GM19452 (cell line): ENCODE measurements at regions not wholly inside any gene's neighbourhood (a gene's known extent, or its start where the extent isn't known, plus 50 kb on each side); places are given as distances from the start of the nearest gene placed in this dataset.
"Not testable (repeated sequence)": the region's sequence is repeated elsewhere in the genome, so short reads cannot be mapped to it uniquely, and the experiment has no call there.

Source experiments
- ATAC-seq: cut with Tn5 transposase; IDR thresholded peaks from one replicate; pipeline ENCODE4 v1.9.1; 2021; ENCODE audit not compliant: unreplicated experiment

DNA sequence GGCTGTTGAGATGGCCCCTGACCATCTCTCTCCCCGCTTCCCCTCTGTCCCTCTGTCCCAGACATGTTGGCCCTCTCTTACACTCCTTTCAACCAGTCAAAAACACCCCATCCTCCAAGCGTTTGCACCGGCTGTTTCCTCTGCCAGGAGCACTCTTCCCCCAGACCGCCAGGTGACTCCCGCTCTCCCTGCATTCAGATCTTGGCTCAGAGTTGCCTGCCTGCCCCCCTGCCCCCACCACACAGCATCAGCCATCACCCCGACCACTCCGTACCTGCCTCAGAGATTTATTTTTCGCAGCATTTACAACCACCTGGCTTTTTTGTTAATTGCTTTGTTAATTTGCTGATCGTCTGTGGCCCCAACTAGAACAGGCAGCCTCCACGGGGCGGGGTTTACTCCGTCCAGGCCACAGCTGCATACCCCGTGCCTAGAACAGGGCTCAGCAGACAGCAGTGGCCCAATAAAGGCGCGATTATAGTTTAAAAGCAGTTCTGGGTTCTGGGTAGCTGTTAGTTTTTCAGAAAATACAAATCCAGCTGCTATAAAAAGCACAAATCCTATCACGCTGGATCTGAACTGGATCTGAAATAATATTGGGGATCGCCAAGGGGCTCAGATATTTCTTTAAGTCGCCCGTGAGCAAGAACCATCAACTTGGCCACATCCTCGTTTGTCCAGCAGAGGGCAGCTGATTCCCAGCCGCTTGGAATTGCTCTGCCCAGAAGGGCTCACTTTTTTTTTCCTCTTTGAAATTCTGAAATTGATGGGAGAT, 173.6 kb downstream of the IRF8 start:
- no peak for ATAC-seq

DNA sequence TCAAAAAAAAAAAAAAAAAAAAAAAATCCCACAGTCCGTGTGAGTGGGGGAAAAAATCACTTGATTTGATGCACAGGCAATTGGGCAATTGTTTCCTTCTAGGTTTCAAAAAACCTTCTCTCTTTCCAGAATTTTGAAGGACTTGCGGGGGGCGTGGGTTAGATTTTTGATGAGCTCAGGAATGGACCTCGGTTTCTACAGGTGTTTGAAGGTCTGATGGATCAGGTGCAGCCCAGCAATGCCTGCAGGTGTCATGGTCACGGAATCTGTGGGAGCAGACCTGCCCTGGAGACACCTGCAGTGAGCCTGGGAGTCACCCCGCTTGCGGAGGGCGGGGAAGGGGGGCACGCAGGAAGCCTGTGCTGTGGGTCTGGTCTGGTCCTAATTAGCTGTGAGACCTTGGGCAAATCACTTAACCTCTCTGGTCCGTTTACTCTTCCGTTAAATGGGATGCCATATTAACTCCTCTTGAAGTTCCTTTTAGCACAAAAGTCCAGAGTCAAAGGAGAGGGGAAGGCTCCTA, 174.2 kb downstream of the IRF8 start:
- no peak for ATAC-seq

DNA sequence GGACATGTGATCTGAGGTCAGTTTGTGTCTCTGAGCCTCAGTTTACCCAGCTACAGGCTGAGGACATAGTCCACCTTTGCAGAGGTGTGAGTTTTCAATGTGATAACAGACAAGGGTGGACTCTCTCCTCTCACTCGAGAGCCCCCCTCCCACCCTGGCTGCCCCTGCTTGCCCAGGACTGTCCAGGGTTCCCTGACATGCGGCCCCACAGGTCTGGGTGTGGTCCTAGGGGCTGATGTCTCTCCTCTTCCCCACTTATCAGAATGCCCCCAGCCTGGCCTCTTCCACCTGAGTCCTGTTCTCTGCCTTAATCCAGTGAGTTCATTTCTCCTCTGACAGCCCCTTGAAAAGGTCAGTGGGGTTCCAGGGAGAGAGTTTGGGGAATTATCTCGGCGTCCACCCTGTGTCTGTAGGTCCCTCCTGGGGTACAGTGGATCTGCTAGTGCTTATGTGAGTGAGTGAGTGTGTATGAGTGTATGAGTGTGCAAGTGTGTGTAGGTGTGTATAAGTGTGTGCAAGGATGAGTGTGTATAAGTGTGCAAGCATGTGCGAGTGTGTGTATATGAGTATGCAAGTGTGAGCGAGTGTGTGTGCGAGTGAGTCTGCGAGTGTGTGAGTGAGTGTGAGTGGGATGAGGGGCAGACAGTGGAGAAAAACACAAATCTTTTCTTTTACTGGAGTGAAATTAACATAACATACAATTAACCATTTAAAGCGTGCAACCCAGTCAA, 175.0 kb downstream of the IRF8 start:
- no peak for ATAC-seq

DNA sequence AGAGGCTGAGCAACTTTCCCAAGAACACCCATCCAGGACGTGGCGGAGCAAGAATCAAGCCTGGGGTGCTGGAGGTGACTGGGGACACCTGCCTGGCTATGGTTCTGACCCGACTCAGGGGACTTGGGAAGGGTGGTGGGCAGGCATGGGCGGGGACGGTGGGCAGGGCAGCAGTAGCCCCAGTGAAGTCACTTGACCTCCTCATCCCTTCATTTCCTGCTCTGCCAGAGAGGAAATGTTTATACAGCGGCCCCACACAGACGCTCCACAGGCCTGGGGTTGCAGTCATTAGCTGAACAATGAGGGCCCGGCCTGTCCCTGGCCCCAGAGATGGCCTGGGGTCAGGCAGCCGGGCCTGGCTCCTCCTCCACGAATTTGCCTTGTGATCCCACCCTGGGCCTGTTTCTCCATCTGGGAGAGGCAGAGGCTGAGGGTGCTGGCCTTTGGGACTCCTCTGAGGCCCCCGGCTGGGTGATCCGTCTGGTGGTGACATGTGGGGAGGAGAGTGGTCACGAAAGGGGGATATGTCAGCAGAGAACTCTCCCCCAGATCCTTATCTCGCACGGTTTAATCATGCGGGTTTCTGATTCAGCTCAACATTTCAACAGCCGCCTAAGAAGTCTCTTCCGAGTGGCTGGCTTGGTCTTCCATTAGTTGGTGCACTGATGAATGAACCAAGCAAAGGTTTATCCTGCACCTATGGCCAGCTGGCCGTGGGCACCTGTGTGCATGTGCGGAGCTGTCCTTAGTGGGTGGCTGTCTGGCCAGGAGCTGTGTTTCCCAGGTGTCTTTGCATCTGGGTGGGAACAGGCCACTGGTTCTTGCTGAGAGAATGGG, 175.9 kb downstream of the IRF8 start:
- no peak for ATAC-seq

DNA sequence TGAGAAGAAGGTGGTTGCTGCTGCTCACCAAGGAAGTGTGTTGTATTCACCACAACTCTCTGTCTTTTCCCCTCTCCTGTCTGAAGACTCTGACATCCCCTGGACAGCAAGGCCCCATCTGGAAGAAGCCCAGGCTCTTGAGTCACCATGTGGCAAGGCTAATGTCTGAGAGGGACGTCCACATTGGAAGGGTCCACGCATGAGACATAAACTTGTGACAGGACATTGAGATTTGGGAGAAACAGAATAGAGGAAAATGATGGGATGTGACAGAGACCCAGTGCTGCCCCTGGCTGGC, 176.5 kb downstream of the IRF8 start:
- ATAC-seq, result no peak

DNA sequence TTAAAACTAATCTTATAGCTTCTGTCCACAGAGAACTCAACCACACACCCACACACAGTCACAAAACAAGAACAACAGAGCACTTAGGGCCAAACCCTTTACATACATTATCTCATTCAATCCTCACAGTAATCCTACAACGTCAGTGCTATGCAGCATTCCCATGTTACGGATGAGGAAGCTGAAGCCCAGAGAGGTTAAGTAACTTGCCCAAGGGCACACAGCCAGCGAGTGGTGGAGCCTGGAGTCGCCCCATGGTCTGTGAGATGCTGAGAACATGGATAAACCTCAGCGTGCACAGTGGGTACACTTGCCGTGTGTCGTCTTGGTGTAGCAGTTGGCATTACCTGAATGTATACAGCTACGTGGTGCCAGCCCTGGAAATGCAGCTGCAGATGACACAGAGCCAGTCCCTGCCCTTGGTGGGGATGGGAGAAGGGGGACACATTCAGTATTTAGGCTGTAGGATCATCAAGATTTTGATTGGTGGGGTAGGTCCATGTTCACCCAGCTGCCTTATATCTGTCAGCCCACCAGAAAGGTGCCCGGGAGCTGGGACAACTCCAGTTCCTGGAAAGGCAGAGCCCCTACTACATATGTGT, 177.0 kb downstream of the IRF8 start:
- ATAC-seq, result no peak

DNA sequence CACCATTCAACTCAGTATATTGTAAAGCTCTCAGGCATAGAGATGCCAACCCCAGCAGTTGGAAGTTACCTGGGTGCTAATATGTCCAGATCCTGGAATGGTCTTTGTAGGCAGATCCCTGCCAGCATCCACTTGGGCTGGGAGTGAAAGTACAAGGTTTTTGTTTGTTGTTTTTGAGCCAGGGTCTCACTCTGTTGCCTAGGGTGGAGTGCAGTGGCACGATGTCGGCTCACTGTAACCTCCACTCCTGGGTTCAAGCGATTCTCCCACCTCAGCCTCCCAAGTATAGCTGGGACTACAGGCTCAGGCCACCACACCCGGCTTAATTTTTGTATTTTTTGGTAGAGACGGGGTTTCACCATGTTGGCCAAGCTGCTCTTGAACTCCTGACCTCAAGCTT, 177.6 kb downstream of the IRF8 start:
- ATAC-seq, result no peak

DNA sequence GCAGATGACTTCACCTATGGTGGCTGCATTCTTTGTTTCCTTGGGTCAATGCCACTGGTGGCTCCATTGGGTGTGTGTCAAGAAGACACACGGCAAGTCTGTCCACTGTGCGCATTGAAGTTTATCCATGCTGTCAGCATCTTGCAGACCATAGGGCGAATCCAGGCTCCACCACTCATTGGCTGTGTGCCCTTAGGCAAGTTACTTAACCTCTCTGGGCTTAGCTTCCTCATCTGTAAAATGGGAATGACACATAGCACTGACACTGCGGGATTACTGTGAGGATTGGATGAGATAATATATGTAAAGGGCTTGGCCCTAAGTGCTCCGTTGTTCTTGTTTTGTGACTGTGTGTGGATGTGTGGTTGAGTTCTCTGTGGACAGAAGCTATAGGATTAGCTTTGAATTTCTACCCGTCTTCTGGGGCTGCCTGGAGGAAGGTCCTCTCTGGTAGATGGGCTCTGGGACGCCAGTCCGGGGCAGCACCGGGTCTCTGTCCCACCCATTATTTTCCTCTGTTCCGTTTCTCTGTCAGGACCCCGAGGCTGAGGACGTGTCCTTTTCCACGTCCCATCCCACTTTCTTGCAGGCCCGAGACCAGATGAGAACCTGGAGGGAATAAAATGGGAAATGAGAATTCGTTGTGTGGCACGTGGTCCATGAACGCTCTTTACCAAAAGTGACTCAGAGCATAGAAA, 178.4 kb downstream of the IRF8 start:
- ATAC-seq, result no peak

DNA sequence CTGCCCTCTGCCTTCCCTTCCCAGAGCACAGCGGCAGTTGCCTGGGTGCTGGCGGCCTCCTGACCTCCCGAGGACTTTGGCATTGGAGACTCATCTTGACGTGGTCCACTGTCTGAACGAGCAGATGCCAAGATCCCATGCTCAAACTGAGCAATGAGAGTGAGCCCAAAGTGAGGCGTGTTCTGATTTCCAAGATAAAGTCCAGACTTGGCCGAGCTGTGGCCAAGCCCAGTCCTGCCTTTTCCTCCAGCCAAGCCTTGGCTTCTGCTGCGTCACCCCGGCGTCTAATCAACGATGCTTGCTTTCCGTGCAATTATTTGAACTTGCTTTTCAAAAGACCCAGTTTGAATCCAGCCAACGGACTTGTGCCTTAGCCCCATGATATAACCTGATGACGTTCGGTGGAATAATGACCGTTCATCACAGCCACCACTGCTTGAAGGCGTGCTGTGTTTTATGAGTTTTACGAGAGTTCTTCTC, 179.2 kb downstream of the IRF8 start:
- no peak for ATAC-seq

DNA sequence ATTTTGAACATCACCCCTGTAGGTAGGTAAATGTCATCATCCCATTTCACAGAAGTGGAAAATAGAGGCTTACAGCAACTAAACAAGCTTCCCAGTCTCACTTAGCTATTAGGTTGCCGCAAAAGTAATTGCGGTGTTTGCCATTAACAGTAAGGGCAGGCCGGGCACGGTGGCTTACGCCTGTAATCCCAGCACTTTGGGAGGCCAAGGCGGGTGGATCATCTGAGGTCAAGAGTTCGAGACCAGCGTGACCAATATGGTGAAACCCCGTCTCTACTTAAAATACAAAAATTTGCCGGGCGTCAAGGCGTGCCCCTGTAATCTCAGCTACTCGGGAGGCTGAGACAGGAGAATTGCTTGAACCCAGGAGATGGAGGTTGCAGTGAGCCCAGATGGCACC, 179.7 kb downstream of the IRF8 start:
- not testable (repeated sequence) for ATAC-seq

DNA sequence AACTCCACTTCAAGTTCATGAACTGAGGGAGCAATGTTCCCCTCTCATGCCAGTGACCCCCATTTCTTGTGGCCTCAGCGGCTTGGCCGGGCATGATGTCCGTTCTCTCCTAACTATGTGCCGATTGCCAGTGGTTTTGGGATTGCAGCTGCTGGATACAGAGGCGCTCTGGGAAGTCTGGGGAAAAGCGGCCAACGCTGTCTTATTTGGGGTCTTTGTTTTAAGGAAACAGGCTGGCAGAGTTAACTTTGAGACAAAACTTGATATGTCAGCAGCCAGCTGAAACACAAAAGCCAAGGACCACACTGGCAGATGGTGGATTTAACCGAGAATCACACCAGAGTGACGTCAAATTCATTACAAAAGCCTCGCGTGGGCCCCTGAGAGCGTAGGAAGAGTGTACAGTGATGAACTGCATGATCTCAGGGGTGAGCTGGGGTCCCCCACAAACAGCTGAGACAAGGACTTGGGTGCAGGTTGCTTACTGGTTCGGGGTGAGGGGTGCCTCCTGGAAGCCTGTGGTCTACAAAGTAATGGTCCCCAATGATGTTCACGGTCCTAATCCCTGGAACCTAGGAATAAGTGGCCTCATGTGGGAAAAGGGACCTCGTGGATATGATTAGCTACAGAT, 180.4 kb downstream of the IRF8 start:
- no peak for ATAC-seq

DNA sequence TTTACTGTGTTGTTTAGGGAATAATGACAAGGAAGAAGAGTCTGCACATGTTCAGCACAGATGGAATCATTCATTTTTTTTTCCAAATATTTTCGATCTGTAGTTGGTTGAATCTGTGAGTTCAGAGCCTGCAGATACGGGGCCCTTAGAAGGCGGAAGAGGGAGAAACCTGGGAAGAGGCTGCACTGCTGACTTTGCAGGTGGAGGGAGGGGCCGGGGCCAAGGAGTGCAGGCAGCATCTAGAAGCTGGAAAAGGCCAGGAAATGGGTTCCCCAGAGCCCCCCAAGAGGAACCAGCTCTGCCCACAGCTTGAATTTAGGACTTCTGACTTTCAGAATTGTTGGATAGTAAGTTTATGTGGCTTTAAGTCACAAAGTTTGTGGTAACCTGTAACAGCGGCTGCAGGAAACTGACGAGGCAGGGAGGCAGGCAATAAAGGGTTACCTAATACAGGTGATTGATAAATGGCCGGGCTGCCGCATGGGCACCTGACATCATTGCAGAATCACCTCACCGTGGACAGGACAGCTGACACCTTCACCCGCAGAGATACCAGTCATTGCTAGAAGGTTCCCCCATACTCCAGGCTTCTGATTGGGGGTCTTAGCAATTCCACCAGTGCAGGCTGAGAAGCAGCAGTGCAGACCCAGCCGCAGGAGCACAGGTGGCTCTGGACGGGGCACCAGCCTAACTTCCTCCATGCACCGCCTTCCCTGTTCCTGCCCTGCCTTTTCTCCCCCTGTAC, 181.3 kb downstream of the IRF8 start:
- ATAC-seq, result no peak

DNA sequence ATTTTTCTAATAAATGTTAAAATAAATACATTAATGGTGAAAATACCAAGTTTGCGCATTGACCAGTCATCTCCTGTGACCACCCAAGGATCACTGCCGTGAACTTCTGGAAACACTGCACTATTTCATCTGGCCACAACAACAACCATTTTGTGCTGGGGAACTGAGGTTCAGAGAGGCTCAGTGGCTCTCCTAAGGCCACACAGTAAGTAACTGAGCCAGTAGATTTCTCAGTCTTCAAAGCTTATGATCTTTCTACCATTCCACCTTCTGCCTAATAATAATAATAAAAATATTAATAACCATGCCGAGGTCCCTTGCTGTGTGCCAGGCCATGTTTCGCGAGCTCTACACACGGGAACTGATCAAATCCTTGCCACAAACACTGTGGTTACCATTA, 182.0 kb downstream of the IRF8 start:
- ATAC-seq, result no peak

DNA sequence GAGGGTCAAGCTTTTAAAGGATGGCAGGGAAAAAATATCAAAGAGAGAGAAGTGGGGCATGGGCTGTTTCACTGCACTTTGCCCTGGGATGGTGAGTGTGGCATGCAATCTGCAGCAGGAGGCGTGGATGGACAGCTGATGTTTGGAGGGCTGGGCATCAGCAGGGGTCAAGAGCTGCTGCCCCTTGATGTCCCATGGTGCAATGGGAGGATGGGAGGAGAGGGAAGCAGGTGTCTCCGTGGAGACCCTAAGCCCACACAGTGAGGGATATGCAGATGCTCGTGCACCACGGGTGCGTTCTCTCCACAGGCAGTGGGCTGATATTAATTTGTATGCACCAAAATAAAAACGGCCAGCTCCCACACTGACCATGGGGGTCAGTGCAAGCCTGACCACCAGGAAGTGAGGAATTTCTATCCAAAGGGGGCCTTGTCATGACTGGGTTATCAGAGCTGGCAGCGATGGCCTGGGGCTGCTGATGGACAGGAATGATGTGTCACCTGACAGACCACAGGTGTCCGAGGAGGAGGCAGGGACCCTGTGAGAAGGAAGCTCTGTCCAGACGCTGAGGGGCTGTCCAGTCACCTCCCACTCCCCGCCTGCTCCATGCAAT, 183.6 kb downstream of the IRF8 start:
- no peak for ATAC-seq

DNA sequence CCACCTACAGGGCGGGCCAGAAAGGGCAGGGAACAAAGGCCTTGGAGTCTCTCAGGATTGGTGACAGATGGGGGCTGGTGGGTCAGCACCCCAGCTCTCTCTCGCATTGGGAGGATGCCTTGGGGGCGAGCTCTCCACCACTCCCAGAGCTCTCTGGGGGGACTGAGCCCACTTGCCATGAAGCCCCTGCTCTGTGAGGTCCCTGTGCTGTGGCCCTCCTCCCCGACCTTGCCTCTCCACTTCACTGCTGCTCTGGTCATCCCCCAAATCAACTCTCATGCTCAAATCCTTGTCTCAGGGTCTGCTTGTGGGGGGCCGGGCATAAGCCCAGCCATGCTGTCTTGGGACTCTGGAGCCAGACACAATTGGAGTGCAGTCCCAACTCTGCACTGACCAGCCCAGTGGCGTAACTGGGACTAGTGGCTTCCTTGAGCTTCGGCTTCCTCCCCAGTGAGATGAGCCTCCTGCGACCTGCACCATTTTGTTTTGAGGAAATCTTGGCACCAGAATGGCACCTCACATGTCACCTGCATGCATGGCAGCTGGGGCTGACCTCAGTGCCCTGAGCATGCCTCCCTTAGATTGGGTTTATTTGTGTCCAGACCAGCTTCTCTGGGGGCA, 184.5 kb downstream of the IRF8 start:
- no peak for ATAC-seq

DNA sequence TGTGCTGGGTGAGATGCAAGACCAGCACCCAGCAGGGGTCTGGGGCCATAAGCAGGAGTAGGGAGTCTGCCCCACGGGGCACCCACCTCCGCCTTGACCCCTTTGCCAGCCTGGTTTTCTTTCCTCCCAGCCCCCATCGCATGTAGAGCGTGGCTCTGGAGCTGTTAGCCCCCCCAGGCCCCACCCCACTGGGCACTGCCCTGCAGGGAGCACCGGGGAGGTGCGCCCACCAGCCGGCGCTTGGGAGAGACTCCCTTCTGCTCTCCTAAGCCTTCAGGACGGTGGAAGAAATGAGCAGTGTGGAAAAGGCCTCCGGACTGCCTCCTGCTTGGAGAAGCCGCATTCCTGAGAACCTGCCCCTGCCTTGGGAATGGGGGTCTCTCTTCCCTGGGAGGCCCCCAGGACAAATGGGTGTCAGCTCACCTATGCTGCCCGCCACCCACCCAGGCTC, 186.2 kb downstream of the IRF8 start:
- ATAC-seq, result no peak

DNA sequence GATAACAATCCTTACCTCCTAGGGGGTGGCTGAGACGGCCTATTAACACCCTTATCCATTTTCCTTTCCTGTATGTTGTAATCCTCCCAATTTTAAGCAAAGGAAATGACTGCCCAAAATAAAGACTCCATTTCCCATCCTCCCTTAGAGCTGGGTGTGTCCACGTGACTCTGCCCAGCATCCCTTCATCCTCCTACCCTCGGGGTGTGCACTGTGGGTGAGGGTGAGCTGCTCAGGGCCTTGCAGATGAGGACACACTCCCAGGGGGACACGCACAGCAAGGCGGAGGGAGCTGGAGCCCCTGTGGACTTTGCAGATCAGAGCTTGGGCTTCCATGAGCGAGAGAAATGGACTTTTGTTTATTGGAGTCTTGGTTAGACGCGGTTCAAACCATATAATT, 186.8 kb downstream of the IRF8 start:
- ATAC-seq, result no peak

DNA sequence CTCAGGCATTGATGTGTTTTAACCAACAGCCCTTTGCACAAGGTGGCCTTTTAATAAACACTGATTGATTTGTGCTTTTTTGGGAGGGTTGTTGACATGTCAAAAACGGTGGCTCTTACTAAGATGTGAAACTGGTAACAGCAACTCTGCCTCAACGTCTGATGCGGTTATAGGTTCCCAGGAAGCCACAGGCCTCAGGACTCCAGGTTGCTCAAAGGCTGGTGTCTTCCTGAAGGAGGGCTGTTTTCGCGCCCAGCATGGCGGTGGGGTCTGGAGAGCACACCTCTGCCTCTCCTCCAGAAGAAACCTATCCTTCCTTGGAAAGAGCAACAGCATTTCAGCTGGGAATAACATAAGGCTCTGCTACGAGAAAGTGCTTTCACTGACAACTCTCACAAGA, 187.5 kb downstream of the IRF8 start:
- no peak for ATAC-seq
